Stimulated activated effector memory CD8-positive, alpha-beta T cell treated with anti-CD3 and anti-CD28 coated beads, Interleukin-12 subunit alpha, Interleukin-12 subunit beta, amount 100 ng/mL, for 72 hours (primary cell): ENCODE measurements at regions not wholly inside any gene's neighbourhood (a gene's known extent, or its start where the extent isn't known, plus 50 kb on each side); places are given as distances from the start of the nearest gene placed in this dataset.
"Not testable (repeated sequence)": the region's sequence is repeated elsewhere in the genome, so short reads cannot be mapped to it uniquely, and the experiment has no call there.

Source experiments
- ATAC-seq: fragments of 150-1000 bp; cut with Tn5 transposase; 2 replicates; pipeline ENCODE4 v1.10.0; 2021
- DNase-seq, 2 donors: peaks; one replicate each; pipeline ENCODE4 v3.0.0; 2021 to 2022; ENCODE audit warnings: low spot score in 2 of 2
- H3K27ac Mint-ChIP-seq: one replicate; pipeline ENCODE4 v1.8.0; 2022; ENCODE audit warnings: mild to moderate bottlenecking, mixed read lengths
- H3K36me3 Mint-ChIP-seq: one replicate; pipeline ENCODE4 v1.8.0; 2022; ENCODE audit warnings: mild to moderate bottlenecking, mixed read lengths
- H3K4me1 Mint-ChIP-seq: one replicate; pipeline ENCODE4 v1.8.0; 2022; ENCODE audit warnings: mixed read lengths
- H3K4me3 Mint-ChIP-seq: one replicate; pipeline ENCODE4 v1.8.0; 2022; ENCODE audit warnings: mild to moderate bottlenecking, mixed read lengths
- H3K9me3 Mint-ChIP-seq: one replicate; pipeline ENCODE4 v1.8.0; 2022; ENCODE audit warnings: mixed read lengths

DNA sequence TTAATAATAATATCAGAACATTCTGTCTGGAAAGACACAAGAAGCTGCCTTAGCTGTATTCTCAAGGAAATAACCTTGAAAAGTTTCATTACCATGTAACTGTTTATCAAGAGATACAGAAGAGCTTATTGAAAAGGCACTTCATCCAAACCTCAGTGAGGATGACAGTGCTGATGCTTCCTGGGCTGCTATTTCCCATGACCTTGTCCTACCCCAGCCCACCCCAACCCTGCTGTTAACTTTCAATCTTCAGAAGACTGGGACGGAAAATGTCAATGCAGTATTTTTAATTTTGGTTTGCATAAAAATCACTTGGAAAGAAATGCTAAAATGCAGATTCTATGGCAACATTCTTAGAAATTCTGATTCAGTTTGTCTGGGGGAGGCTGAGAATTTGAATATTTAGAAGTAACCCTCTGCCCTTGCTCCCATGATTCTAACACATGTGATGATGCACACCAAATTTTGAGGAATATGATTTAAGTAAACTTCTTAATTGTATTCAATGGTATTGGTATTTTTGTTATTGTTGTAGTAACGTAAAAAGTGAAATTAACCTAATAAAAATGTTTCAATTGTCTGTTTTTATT, 101.0 kb upstream of the CHST9 start:
- not testable (repeated sequence) for H3K4me1 Mint-ChIP-seq, H3K9me3 Mint-ChIP-seq, H3K27ac Mint-ChIP-seq, ATAC-seq, DNase-seq, H3K36me3 Mint-ChIP-seq, H3K4me3 Mint-ChIP-seq

DNA sequence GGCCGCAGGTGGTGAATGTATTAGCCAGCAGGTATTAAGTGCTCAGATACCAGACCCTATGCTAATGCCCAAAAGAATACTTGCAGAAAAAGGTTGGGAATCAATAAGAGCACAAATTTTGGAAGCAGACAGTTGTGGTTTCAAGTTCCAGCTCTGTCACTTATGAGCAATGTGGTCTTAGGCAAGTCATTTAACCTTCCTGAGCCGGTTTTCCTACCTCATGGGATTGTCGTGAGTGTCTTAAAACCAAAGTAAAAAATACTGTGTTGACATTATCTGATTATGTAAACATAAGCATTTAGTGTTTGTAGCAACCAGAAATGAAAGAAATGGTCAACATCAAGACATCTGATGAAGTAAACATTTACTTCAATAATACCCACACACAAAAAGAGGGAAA, 93.0 kb upstream of the CHST9 start:
- no peaks in the 10 kb centered on the region for H3K4me1 Mint-ChIP-seq
- H3K4me3 Mint-ChIP-seq: no peak overlapping the region
- DNase-seq (no peak), ATAC-seq (no peak)
- no peak overlapping the region for H3K27ac Mint-ChIP-seq
- H3K36me3 Mint-ChIP-seq: no peaks in the 10 kb centered on the region
- H3K9me3 Mint-ChIP-seq: peaks cover 19% of the 10 kb centered on the region

DNA sequence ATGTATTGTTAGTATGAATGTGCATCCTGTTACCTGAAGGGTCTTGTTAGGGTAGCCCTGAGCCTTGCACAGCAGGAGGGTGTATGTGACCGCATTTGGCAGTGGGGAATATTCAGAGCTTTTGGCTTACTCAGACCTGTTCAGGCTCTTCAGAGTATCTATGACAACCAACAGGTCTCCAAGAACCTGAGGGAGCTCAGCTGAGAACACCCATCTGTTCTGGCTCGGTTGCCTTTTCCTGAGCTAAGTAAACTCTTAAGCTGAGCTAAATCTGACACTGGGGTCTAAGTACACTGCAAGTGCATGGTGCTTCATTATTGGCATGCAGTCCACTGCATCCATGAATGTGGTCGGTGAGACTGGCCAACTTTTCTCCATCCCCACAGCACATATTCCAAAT, 92.4 kb upstream of the CHST9 start:
- Mint-ChIP-seq H3K36me3 (no peaks in the 10 kb centered on the region), H3K27ac (no peak overlapping the region), H3K4me1 (no peaks in the 10 kb centered on the region), H3K4me3 (no peak overlapping the region), H3K9me3 (peaks cover 19% of the 10 kb centered on the region)
- DNase-seq (no peak), ATAC-seq (no peak)

DNA sequence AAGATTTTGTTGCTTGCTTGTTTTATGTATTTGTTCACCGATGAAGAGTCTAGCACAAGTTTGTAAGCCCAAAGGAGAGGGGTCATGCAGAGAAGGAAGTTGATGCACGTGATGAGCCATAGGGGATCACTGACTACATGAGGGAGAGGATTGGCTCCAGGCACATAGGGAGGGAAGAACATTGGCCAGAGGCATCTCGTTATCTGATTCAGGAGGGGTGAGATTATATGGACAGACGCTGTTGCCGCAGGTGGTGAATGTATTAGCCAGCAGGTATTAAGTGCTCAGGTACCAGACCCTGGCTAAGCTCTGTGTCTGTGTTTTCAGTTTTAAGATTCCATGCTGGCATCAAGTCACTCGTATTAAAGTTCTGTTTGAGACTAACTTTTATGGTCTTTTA, 91.8 kb upstream of the CHST9 start:
- Mint-ChIP-seq H3K36me3 (no peaks in the 10 kb centered on the region), H3K4me3 (no peak overlapping the region), H3K4me1 (no peaks in the 10 kb centered on the region), H3K27ac (no peak overlapping the region), H3K9me3 (peaks cover 19% of the 10 kb centered on the region)
- ATAC-seq (no peak), DNase-seq (no peak)

DNA sequence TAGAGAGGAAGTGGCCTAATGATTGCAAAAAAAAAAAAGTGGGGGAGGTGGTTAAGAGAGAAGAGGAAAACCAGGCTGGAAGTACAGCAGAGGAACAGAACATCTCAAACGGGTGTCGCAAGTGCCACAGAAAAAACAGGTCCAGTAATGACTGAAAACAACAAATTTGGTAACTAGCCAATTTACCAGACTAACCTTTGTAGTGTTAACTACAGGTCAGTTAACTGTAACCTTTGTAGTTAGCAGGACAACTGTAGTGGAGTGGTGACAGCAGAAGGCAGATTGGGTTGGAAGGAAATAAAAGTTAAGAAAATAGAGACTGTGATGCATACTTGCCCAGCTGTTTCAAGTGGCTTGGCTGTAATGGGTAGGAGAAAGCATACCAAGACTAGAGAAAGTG, 91.4 kb upstream of the CHST9 start:
- H3K4me1 Mint-ChIP-seq: no peaks in the 10 kb centered on the region
- DNase-seq (no peak), ATAC-seq (no peak)
- no peak overlapping the region for H3K27ac Mint-ChIP-seq
- H3K9me3 Mint-ChIP-seq: peaks cover 19% of the 10 kb centered on the region
- no peaks in the 10 kb centered on the region for H3K36me3 Mint-ChIP-seq
- H3K4me3 Mint-ChIP-seq: no peak overlapping the region

DNA sequence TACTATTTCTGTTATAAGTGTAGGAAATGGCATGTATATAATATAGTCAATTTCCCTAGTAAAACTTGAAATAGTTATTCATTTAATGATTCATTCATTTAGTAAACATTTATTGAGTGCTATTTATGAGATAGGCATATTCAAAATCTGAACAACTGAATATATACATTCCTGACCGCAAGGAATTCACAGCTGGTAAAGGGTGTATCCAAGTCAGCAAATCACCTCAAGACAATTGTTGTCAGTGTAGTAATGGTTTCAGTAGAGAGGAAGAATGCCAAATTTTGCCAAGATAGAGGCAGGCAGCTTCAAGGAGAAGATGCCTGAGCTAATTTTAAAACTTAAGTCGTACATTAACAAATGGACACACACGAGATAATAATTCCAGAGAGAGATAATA, 89.8 kb upstream of the CHST9 start:
- no peak overlapping the region for H3K27ac Mint-ChIP-seq
- DNase-seq (no peak), ATAC-seq (no peak)
- no peaks in the 10 kb centered on the region for H3K4me1 Mint-ChIP-seq
- H3K4me3 Mint-ChIP-seq: no peak overlapping the region
- no peaks in the 10 kb centered on the region for H3K36me3 Mint-ChIP-seq
- peaks cover 19% of the 10 kb centered on the region for H3K9me3 Mint-ChIP-seq

DNA sequence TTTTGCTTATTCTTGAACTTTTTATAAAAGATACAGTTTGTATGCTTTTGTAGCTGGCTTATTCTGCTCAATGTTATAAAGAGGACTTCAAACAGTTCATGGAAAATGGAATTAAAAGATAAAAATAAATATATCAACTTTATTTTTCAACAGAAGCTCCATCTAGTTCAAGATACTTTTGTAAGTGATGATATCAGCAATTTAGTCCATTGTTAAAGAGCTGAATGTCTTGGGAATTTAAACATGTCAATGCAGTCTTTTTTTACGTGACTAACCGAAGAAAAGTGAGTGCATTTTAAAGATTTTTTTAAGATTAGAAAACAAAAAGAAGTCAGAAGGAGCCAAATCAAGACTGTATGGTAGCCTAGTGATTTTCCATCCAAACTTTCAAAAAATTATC, 85.4 kb upstream of the CHST9 start:
- ATAC-seq: no peak
- DNase-seq: no peak
- peaks cover 10% of the 10 kb centered on the region for H3K9me3 Mint-ChIP-seq
- H3K27ac Mint-ChIP-seq: no peak overlapping the region
- H3K36me3 Mint-ChIP-seq: no peaks in the 10 kb centered on the region
- no peak overlapping the region for H3K4me3 Mint-ChIP-seq
- no peaks in the 10 kb centered on the region for H3K4me1 Mint-ChIP-seq

DNA sequence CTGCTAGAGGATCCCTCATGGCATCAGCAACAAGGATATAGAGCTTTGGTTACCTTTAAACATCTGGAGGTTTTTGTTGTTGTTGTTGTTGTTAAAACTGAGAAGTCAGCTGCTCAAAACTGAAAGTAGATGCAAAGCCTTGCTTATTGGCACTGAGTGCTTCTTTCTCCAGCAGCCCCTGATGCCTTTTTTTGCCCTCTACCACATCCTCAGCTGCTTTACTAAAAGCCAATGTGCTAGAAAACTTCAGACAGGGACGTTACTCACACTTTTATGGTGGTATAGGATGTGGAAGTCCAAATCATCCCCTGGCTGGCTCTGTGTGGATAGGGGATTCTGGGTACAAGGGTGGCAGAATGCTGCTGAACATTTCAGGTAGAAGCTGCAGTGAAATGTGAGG, 78.3 kb upstream of the CHST9 start:
- H3K27ac Mint-ChIP-seq: no peak overlapping the region
- H3K9me3 Mint-ChIP-seq: peaks cover 14% of the 10 kb centered on the region
- ATAC-seq (no peak), DNase-seq (no peak)
- no peaks in the 10 kb centered on the region for H3K36me3 Mint-ChIP-seq
- no peak overlapping the region for H3K4me3 Mint-ChIP-seq
- H3K4me1 Mint-ChIP-seq: no peaks in the 10 kb centered on the region

DNA sequence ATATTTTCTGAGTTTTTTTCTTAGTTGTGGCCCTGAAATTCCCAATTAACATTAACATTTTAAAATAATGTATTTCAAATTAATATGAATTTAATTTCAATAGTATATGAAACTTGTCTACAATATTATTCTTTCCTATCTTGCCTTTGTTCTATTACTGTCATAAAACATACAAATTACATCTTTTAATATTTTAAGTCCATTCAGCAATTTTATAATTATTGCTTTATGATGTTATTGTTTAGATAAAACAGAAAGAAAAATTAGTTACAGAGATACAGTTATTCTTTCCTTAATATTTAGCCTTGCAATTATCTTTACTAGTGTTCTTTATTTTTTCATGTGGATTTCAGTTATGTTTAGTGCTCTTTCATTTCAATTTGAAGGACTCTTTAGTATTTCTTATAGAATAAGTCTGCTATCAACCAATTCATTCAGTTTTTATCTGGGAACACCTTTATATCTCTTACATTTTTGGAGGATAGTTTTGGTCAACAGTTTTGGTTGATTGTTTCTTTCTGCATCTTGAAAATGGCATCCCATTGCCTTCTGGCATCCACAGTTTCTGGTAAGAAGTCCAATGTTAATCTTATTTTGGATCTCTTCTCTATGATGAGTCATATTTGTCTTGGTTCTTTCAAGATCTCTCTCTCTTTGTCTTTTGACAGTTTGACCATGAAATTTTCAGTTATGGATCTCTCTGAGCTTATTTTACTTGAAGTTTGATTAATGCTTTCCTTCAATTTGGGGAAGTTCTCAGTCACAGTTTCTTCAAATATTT, 76.9 kb upstream of the CHST9 start:
- H3K4me1 Mint-ChIP-seq: no peaks in the 10 kb centered on the region
- H3K4me3 Mint-ChIP-seq: no peak overlapping the region
- no peak overlapping the region for H3K27ac Mint-ChIP-seq
- H3K9me3 Mint-ChIP-seq: peaks cover 16% of the 10 kb centered on the region
- ATAC-seq (no peak), DNase-seq (no peak)
- H3K36me3 Mint-ChIP-seq: no peaks in the 10 kb centered on the region

DNA sequence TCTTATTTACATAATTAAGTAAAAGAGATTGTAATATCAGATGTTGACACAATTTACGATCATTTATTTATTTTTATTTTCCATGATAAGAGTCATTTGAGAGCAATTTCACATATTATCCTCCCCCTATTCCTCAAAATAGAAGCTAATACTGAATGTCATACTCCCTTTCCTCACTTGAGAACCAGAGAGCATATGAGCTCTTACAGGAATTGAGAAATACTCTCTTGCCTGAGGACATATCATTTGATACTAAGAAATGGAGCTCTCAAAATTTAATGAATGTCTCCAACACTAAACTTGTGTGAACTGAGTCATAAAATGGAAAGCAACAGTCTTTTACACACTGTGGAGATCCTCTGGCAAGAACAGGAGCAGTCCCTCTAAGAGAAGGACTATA, 68.5 kb upstream of the CHST9 start:
- H3K4me1 Mint-ChIP-seq: no peaks in the 10 kb centered on the region
- no peaks in the 10 kb centered on the region for H3K36me3 Mint-ChIP-seq
- ATAC-seq (no peak), DNase-seq (no peak)
- H3K9me3 Mint-ChIP-seq: peaks cover 20% of the 10 kb centered on the region
- no peak overlapping the region for H3K4me3 Mint-ChIP-seq
- no peak overlapping the region for H3K27ac Mint-ChIP-seq

DNA sequence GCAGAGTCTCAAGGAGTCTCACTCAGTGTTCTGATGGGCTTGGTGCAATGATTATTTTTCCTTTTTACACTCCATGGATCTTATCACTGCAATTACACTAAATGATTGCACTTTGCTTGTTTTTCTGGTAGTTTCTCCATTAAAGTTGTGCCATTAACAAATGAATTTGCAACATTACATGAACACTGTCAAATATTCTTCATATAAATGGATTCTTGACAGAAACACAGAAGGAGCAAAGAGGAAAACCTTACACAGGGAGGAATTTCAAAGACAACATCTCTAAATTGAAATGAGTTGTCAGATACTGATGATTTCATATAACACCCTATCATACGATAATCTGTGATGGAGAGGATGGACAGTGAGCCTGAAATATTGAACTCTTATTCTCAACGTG, 65.4 kb upstream of the CHST9 start:
- no peak for ATAC-seq
- H3K4me1 Mint-ChIP-seq: no peaks in the 10 kb centered on the region
- no peak overlapping the region for H3K27ac Mint-ChIP-seq
- DNase-seq: no peak
- H3K4me3 Mint-ChIP-seq: no peak overlapping the region
- H3K36me3 Mint-ChIP-seq: no peaks in the 10 kb centered on the region
- peaks cover 29% of the 10 kb centered on the region for H3K9me3 Mint-ChIP-seq

DNA sequence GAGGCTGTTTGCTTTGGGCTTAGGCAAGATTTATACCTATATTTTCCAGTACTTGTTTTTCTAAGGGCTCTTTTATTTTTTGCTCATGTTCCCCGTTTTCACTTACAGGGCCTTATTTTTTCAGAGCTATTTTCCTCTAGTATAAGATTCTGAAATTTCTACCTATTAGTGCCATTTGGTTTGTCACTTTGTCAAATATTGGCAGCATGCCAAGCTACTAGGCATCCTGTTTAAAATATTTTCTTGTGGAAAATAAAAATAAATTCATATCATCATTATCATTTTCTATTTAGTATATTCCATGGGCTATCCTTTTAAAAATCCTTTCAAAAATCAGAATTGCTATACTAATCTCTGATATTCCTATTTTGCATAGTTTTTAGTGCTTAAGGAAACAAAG, 64.8 kb upstream of the CHST9 start:
- H3K36me3 Mint-ChIP-seq: no peaks in the 10 kb centered on the region
- H3K4me1 Mint-ChIP-seq: no peaks in the 10 kb centered on the region
- DNase-seq: no peak
- no peak for ATAC-seq
- no peak overlapping the region for H3K27ac Mint-ChIP-seq
- H3K4me3 Mint-ChIP-seq: no peak overlapping the region
- H3K9me3 Mint-ChIP-seq: peaks cover 27% of the 10 kb centered on the region

DNA sequence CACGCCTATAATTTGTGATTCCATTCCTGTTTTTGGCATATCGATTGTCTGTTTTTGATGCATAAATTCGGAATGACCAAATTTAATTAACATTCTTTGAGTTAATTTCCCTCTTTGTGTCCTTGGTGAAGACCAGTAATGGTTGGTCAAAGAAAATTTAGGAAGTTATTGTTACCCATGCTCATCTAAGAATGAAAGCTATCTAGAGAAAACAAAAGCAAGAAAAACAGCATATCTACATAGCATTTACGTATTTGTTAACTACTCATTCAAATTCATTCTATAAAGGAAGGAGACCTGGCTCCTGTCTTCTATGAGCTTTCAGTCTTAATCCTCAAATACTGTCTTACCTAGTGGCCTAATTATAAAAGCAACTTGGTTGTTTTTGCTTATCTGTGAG, 59.2 kb upstream of the CHST9 start:
- no peak overlapping the region for H3K27ac Mint-ChIP-seq
- DNase-seq: no peak

DNA sequence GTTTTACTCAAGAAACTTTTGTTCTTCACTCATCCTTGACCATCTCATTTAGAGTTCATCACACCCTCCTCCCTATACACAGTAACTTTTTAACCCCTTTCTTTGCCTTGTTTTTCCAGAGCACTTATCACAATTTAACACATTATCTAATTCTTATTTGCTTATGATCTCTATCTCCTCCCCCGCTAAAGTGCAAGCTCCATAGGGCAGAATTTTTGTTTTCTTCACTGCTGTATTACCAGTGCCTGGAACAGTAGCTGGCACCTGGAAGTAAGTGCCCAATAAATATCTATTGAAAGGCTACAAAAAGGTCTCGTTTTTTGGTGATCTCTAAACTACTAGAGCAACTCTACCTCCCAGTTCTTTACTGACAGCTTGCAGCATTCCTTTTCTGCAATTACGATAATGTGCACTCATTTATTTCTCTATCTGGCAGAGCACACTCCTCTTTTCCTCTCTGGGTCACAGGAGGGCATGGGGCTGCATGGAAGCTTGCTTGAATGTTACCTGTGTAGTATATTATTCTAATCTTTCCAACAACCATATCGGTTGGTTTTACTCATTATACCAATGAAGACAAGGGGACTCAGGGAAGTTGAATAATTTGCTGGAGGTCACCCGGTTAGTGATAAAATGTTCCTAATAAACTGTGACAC, 57.4 kb upstream of the CHST9 start:
- no peak for DNase-seq
- no peak overlapping the region for H3K27ac Mint-ChIP-seq
- peaks cover 11% of the 10 kb centered on the region for H3K9me3 Mint-ChIP-seq
- ATAC-seq: no peak
- no peaks in the 10 kb centered on the region for H3K4me1 Mint-ChIP-seq
- H3K36me3 Mint-ChIP-seq: no peaks in the 10 kb centered on the region
- H3K4me3 Mint-ChIP-seq: no peak overlapping the region

More for the DNA sequence above, 59.2 kb upstream of the CHST9 start:
- Mint-ChIP-seq H3K36me3 (no peaks in the 10 kb centered on the region), H3K4me1 (no peaks in the 10 kb centered on the region), H3K9me3 (peaks cover 20% of the 10 kb centered on the region), H3K4me3 (no peak overlapping the region)
- no peak for ATAC-seq

DNA sequence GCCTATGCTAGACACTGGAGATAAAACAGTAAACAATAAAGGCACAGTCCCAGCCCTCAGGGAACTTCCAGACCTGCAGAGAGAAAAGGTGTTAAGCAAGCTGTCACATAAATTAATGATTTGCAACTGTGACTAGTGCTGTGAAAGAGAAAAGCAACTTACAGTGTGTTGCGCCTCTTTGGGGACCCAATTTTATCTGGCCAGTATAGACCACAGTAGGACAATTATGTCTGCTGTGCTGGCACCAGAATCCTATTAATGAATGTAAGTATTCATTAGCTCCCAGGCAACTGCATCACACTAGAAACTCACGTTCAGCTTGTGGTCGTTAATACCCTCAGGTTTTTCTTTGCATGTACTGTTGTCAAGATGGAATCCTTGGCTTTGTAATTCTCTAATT, 55.3 kb upstream of the CHST9 start:
- Mint-ChIP-seq H3K36me3 (no peaks in the 10 kb centered on the region), H3K9me3 (peaks cover 6% of the 10 kb centered on the region), H3K4me3 (no peak overlapping the region), H3K27ac (no peak overlapping the region), H3K4me1 (no peaks in the 10 kb centered on the region)
- ATAC-seq (no peak), DNase-seq (no peak)

DNA sequence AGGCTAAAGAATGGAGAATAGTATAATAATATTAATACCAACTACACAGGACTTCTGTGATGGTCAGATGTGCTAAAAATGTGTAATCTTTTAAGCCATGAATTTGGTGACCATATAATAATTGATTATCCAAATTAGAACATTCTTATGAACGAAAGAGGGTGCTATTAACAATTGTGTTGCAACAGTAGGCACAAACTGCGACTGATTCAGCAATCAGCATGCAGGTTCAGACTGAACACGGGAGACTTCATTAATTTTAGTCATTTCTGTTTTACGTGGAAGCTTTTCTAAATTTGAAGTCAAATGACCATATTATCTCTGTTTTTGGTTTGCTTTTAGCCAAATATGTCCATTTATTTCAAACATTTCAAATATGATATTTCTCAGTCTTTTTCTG, 54.6 kb upstream of the CHST9 start:
- ATAC-seq: no peak
- Mint-ChIP-seq H3K27ac (no peak overlapping the region), H3K36me3 (no peaks in the 10 kb centered on the region)

More for the DNA sequence above, 54.6 kb upstream of the CHST9 start:
- Mint-ChIP-seq H3K4me1 (no peaks in the 10 kb centered on the region), H3K4me3 (no peak overlapping the region), H3K9me3 (peaks cover 9% of the 10 kb centered on the region)
- no peak for DNase-seq
